H9 (cell line): ENCODE measurements at regions not wholly inside any gene's neighbourhood (a gene's known extent, or its start where the extent isn't known, plus 50 kb on each side); places are given as distances from the start of the nearest gene placed in this dataset.

ENCODE experiments used
- DNase-seq: peaks from one replicate; pipeline ENCODE4 v3.0.0-alpha.2; 2017
- H2AFZ ChIP-seq: one replicate; pipeline ENCODE4 v1.6.1; 2013; ENCODE audit warnings: mild to moderate bottlenecking, low read length, control low read depth, moderate library complexity
- H2AK5ac ChIP-seq: 2 replicates; pipeline ENCODE4 v1.6.1; 2013; ENCODE audit warnings: low read length, control low read depth, mixed read lengths; ENCODE audit not compliant: insufficient read length
- H2BK120ac ChIP-seq: one replicate; pipeline ENCODE4 v1.6.1; 2013; ENCODE audit warnings: low read depth, mild to moderate bottlenecking, low read length, control low read depth, inconsistent platforms; ENCODE audit not compliant: poor library complexity, severe bottlenecking
- H2BK12ac ChIP-seq: 2 replicates; pipeline ENCODE4 v1.6.1; 2013; ENCODE audit warnings: low read length, control low read depth, mixed read lengths, low read depth; ENCODE audit not compliant: insufficient read length
- H2BK15ac ChIP-seq: 2 replicates; pipeline ENCODE4 v1.6.1; 2013; ENCODE audit warnings: low read depth, low read length, control low read depth
- H2BK20ac ChIP-seq: one replicate; pipeline ENCODE4 v1.6.1; 2013; ENCODE audit warnings: low read depth, mild to moderate bottlenecking, low read length, control low read depth, inconsistent platforms; ENCODE audit not compliant: poor library complexity, severe bottlenecking
- H2BK5ac ChIP-seq: 2 replicates; pipeline ENCODE4 v1.6.1; 2013; ENCODE audit warnings: low read length, control low read depth, mixed read lengths; ENCODE audit not compliant: insufficient read length
- H3K14ac ChIP-seq: 2 replicates; pipeline ENCODE4 v1.6.1; 2013; ENCODE audit warnings: low read length, control low read depth; ENCODE audit not compliant: insufficient read depth
- H3K18ac ChIP-seq: 2 replicates; pipeline ENCODE4 v1.6.1; 2013; ENCODE audit warnings: low read depth, mild to moderate bottlenecking, mixed read lengths, low read length, control low read depth; ENCODE audit not compliant: insufficient read length
- H3K23ac ChIP-seq: 2 replicates; pipeline ENCODE4 v1.6.1; 2013; ENCODE audit warnings: low read length, control low read depth, mixed read lengths, low read depth; ENCODE audit not compliant: insufficient read length
- H3K23me2 ChIP-seq: 2 replicates; pipeline ENCODE4 v1.6.1; 2013; ENCODE audit warnings: low read depth, mild to moderate bottlenecking, mixed read lengths, low read length, control low read depth; ENCODE audit not compliant: insufficient read length, poor library complexity, severe bottlenecking
- H3K27ac ChIP-seq: 2 replicates; pipeline ENCODE4 v1.5.1; 2013; ENCODE audit warnings: low read length, control low read depth, mixed read lengths, low read depth; ENCODE audit not compliant: insufficient read length
- H3K27me3 ChIP-seq: 2 replicates; pipeline ENCODE4 v1.6.1; 2013; ENCODE audit warnings: low read length, control low read depth, inconsistent platforms; ENCODE audit not compliant: insufficient read depth
- H3K4ac ChIP-seq: 2 replicates; pipeline ENCODE4 v1.6.1; 2013; ENCODE audit warnings: low read depth, mild to moderate bottlenecking, control low read depth, inconsistent platforms, low read length, moderate library complexity
- H3K4me1 ChIP-seq: 2 replicates; pipeline ENCODE4 v1.6.1; 2013; ENCODE audit warnings: low read length, control low read depth, inconsistent platforms; ENCODE audit not compliant: insufficient read depth
- H3K4me2 ChIP-seq: 2 replicates; pipeline ENCODE4 v1.6.1; 2013; ENCODE audit warnings: low read length, control low read depth, mixed read lengths; ENCODE audit not compliant: insufficient read length, insufficient read depth
- H3K56ac ChIP-seq: 2 replicates; pipeline ENCODE4 v1.6.1; 2013; ENCODE audit warnings: low read depth, mild to moderate bottlenecking, mixed read lengths, low read length, control low read depth; ENCODE audit not compliant: insufficient read length
- H3K79me1 ChIP-seq: 2 replicates; pipeline ENCODE4 v1.6.1; 2013; ENCODE audit warnings: low read depth, mild to moderate bottlenecking, moderate library complexity, low read length, control low read depth, inconsistent platforms; ENCODE audit not compliant: insufficient read depth, poor library complexity, severe bottlenecking
- H3K79me2 ChIP-seq: 2 replicates; pipeline ENCODE4 v1.6.1; 2013; ENCODE audit warnings: low read length, control low read depth, inconsistent platforms; ENCODE audit not compliant: insufficient read depth
- H3K9ac ChIP-seq: 2 replicates; pipeline ENCODE4 v1.6.1; 2013; ENCODE audit warnings: low read length, control low read depth, mixed read lengths; ENCODE audit not compliant: insufficient read length; ENCODE audit errors: extremely low read depth
- H3K9me3 ChIP-seq: one replicate; pipeline ENCODE4 v1.6.1; 2013; ENCODE audit warnings: low read depth, low read length, inconsistent platforms; ENCODE audit not compliant: control insufficient read depth
- H3T11ph ChIP-seq: one replicate; pipeline ENCODE4 v1.6.1; 2013; ENCODE audit warnings: mild to moderate bottlenecking, low read length, control low read depth, inconsistent platforms
- H4K20me1 ChIP-seq: one replicate; pipeline ENCODE4 v1.6.1; 2013; ENCODE audit not compliant: control insufficient read depth, insufficient read length, insufficient read depth
- H4K5ac ChIP-seq: 2 replicates; pipeline ENCODE4 v1.6.1; 2013; ENCODE audit warnings: low read depth, mild to moderate bottlenecking, mixed read lengths, low read length, control low read depth; ENCODE audit not compliant: insufficient read length
- H4K8ac ChIP-seq: replicated peaks from 2 replicates; pipeline ENCODE4 v1.6.1; 2013; ENCODE audit warnings: low read length, control low read depth, mixed read lengths, low read depth; ENCODE audit not compliant: insufficient read length
- H4K91ac ChIP-seq: 2 replicates; pipeline ENCODE4 v1.6.1; 2013; ENCODE audit warnings: low read depth, mild to moderate bottlenecking, moderate library complexity, mixed read lengths, low read length, control low read depth; ENCODE audit not compliant: insufficient read length
- H3K27ac Mint-ChIP-seq, 3 experiments: 2 replicates in 2 of 3; 3 replicates in 1 of 3; pipeline ENCODE4 v1.8.0; 2020 to 2021; ENCODE audit warnings: mixed read lengths in 3 of 3, mild to moderate bottlenecking in 1 of 3, moderate library complexity in 1 of 3
- H3K27me3 Mint-ChIP-seq: 2 replicates; pipeline ENCODE4 v1.8.0; 2021; ENCODE audit warnings: low read depth, mild to moderate bottlenecking, moderate library complexity, mixed read lengths
- H3K36me3 Mint-ChIP-seq, 3 experiments: 2 replicates in 2 of 3; 3 replicates in 1 of 3; pipeline ENCODE4 v1.8.0; 2020 to 2021; ENCODE audit warnings: low read depth in 3 of 3, mixed read lengths in 3 of 3; ENCODE audit not compliant: insufficient read depth in 1 of 3
- H3K4me1 Mint-ChIP-seq, 2 experiments: 2 replicates each; pipeline ENCODE4 v1.8.0; 2020; ENCODE audit warnings: mixed read lengths in 2 of 2
- H3K4me3 Mint-ChIP-seq, 2 experiments: 2 replicates in 1 of 2; 3 replicates in 1 of 2; pipeline ENCODE4 v1.8.0; 2020 to 2021; ENCODE audit warnings: mild to moderate bottlenecking in 2 of 2, mixed read lengths in 2 of 2, moderate library complexity in 1 of 2
- H3K9me3 Mint-ChIP-seq, 2 experiments: 2 replicates in 1 of 2; 3 replicates in 1 of 2; pipeline ENCODE4 v1.8.0; 2020; ENCODE audit warnings: mild to moderate bottlenecking in 2 of 2, mixed read lengths in 2 of 2, moderate library complexity in 1 of 2
- WGBS: extraction: QIAGEN DNeasy Blood & Tissue Kit; methylation state at CpG from one replicate; pipeline ENCODE4 v1.1.7; 2013; ENCODE audit warnings: missing lambda C conversion rate, low lambda C conversion rate, mixed read lengths; ENCODE audit not compliant: insufficient read length; ENCODE audit errors: extremely low coverage; 5-methylcytosine and 5-hydroxymethylcytosine counted together
- TF ChIP-seq, protein P1 (sequence below): fragments of 200-600 bp; sonication (generic); conservative IDR thresholded peaks from 3 replicates; pipeline ENCODE4 v1.8.0; 2021; ENCODE audit warnings: antibody characterized with exemption, mild to moderate bottlenecking

GRCh38 chr11:19615341-19616183 lies 97.1 kb upstream of the NAV2 start:
- H2AFZ ChIP-seq: no peak overlapping the region
- H3K27me3 ChIP-seq: no peaks in the 10 kb centered on the region
- no peaks in the 10 kb centered on the region for H3K23me2 ChIP-seq
- no peak overlapping the region for H4K91ac ChIP-seq
- DNase-seq: no peak
- H2BK12ac ChIP-seq: no peak overlapping the region
- H3K79me1 ChIP-seq: no peaks in the 10 kb centered on the region
- H3K14ac ChIP-seq: no peak overlapping the region
- Mint-ChIP-seq H3K36me3 (peaks cover 10 to 12% (median 10%) of the 10 kb centered on the region in 3 experiments), H3K9me3 (peaks cover 21 to 25% of the 10 kb centered on the region in 2 experiments), H3K4me1 (peaks cover 0 to 3% of the 10 kb centered on the region in 2 experiments; a peak in 1 of 4 replicates), H3K4me3 (no peak overlapping the region), H3K27ac (no peak overlapping the region), H3K27me3 (peaks cover 8% of the 10 kb centered on the region)
- no peak overlapping the region for H3K27ac ChIP-seq
- no CpG with 5 or more reads among the region's 11 CpGs for WGBS
- no peaks in the 10 kb centered on the region for H4K20me1 ChIP-seq
- TF ChIP-seq, protein P1, sequence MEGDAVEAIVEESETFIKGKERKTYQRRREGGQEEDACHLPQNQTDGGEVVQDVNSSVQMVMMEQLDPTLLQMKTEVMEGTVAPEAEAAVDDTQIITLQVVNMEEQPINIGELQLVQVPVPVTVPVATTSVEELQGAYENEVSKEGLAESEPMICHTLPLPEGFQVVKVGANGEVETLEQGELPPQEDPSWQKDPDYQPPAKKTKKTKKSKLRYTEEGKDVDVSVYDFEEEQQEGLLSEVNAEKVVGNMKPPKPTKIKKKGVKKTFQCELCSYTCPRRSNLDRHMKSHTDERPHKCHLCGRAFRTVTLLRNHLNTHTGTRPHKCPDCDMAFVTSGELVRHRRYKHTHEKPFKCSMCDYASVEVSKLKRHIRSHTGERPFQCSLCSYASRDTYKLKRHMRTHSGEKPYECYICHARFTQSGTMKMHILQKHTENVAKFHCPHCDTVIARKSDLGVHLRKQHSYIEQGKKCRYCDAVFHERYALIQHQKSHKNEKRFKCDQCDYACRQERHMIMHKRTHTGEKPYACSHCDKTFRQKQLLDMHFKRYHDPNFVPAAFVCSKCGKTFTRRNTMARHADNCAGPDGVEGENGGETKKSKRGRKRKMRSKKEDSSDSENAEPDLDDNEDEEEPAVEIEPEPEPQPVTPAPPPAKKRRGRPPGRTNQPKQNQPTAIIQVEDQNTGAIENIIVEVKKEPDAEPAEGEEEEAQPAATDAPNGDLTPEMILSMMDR: no peak
- H4K5ac ChIP-seq: no peak overlapping the region
- H3K4ac ChIP-seq: no peak overlapping the region
- no peak overlapping the region for H2BK15ac ChIP-seq
- H3K56ac ChIP-seq: no peak overlapping the region
- no peak overlapping the region for H4K8ac ChIP-seq
- no peak overlapping the region for H2BK5ac ChIP-seq
- no peak overlapping the region for H2AK5ac ChIP-seq
- no peaks in the 10 kb centered on the region for H3K9me3 ChIP-seq
- H3K9ac ChIP-seq: no peak overlapping the region
- no peak overlapping the region for H3K4me2 ChIP-seq
- H2BK120ac ChIP-seq: no peak overlapping the region
- H3T11ph ChIP-seq: no peak overlapping the region
- H3K18ac ChIP-seq: no peak overlapping the region
- H2BK20ac ChIP-seq: no peak overlapping the region
- no peaks in the 10 kb centered on the region for H3K79me2 ChIP-seq
- H3K4me1 ChIP-seq: no peaks in the 10 kb centered on the region
- H3K23ac ChIP-seq: no peak overlapping the region
